Mesenchymal stem cell (in vitro differentiated cells and primary cell): ENCODE measurements at regions not wholly inside any gene's neighbourhood (a gene's known extent, or its start where the extent isn't known, plus 50 kb on each side); places are given as distances from the start of the nearest gene placed in this dataset.

Experiments used
- DNase-seq: peaks from one replicate; pipeline ENCODE4 v3.0.0-alpha.2; 2013
- H2AFZ ChIP-seq: one replicate; pipeline ENCODE4 v1.6.1; 2013; ENCODE audit warnings: low read depth, mild to moderate bottlenecking, control low read depth, inconsistent platforms, low read length, moderate library complexity
- H2AK5ac ChIP-seq: 2 replicates; pipeline ENCODE4 v1.6.1; 2013; ENCODE audit warnings: low read length, moderate library complexity, mild to moderate bottlenecking, inconsistent platforms; ENCODE audit not compliant: severe bottlenecking
- H2BK120ac ChIP-seq: one replicate; pipeline ENCODE4 v1.6.1; 2013; ENCODE audit warnings: low read depth, mild to moderate bottlenecking, inconsistent platforms, low read length, moderate library complexity
- H2BK12ac ChIP-seq, 2 experiments: one replicate each; pipeline ENCODE4 v1.6.1; 2013; ENCODE audit warnings: inconsistent platforms in 2 of 2, low read length in 2 of 2, mild to moderate bottlenecking in 2 of 2, moderate library complexity in 2 of 2, control low read depth in 1 of 2
- H2BK15ac ChIP-seq: one replicate; pipeline ENCODE4 v1.6.1; 2013; ENCODE audit warnings: mild to moderate bottlenecking, low read depth, inconsistent platforms; ENCODE audit not compliant: poor library complexity, severe bottlenecking
- H2BK5ac ChIP-seq: 2 replicates; pipeline ENCODE4 v1.6.1; 2013; ENCODE audit warnings: low read depth, mild to moderate bottlenecking, low read length, control low read depth, inconsistent platforms; ENCODE audit not compliant: poor library complexity, severe bottlenecking
- H3K14ac ChIP-seq, 2 experiments: one replicate each; pipeline ENCODE4 v1.6.1; 2013; ENCODE audit warnings: inconsistent platforms in 2 of 2, low read length in 2 of 2, control low read depth in 1 of 2, mild to moderate bottlenecking in 1 of 2, moderate library complexity in 1 of 2
- H3K18ac ChIP-seq, 2 experiments: one replicate each; pipeline ENCODE4 v1.6.1; 2013; ENCODE audit warnings: inconsistent platforms in 2 of 2, low read length in 2 of 2, control low read depth in 1 of 2, low read depth in 1 of 2, mild to moderate bottlenecking in 1 of 2
- H3K23ac ChIP-seq, 2 experiments: one replicate each; pipeline ENCODE4 v1.6.1; 2013; ENCODE audit warnings: inconsistent platforms in 2 of 2, low read length in 2 of 2, mild to moderate bottlenecking in 2 of 2, moderate library complexity in 2 of 2, control low read depth in 1 of 2
- H3K27ac ChIP-seq: 2 replicates; pipeline ENCODE4 v1.5.1; 2013; ENCODE audit warnings: mild to moderate bottlenecking, moderate library complexity, low read length, control low read depth, inconsistent platforms; ENCODE audit not compliant: poor library complexity, severe bottlenecking
- H3K27me3 ChIP-seq, 2 experiments: 2 replicates each; pipeline versions ENCODE4 v1.6.1 to v1.7.0; 2013; ENCODE audit warnings: low read length in 2 of 2, mild to moderate bottlenecking in 2 of 2, moderate library complexity in 2 of 2, control low read depth in 1 of 2, inconsistent platforms in 1 of 2; ENCODE audit not compliant: control insufficient read depth in 1 of 2, insufficient read depth in 1 of 2
- H3K36me3 ChIP-seq, 2 experiments: 2 replicates each; pipeline versions ENCODE4 v1.6.1 to v1.7.0; 2013; ENCODE audit warnings: low read length in 2 of 2, control low read depth in 1 of 2, inconsistent platforms in 1 of 2, low read depth in 1 of 2, mild to moderate bottlenecking in 1 of 2; ENCODE audit not compliant: insufficient read depth in 2 of 2, control insufficient read depth in 1 of 2
- H3K4ac ChIP-seq, 2 experiments: one replicate each; pipeline ENCODE4 v1.6.1; 2013; ENCODE audit warnings: inconsistent platforms in 2 of 2, low read length in 2 of 2, mild to moderate bottlenecking in 2 of 2, moderate library complexity in 2 of 2, control low read depth in 1 of 2, low read depth in 1 of 2
- H3K4me1 ChIP-seq: 2 replicates; pipeline ENCODE4 v1.6.1; 2013; ENCODE audit warnings: low read depth, low read length, control low read depth; ENCODE audit not compliant: control insufficient read depth, insufficient read depth
- H3K4me2 ChIP-seq: 2 replicates; pipeline ENCODE4 v1.6.1; 2013; ENCODE audit warnings: low read length, mild to moderate bottlenecking, inconsistent platforms; ENCODE audit not compliant: poor library complexity, severe bottlenecking
- H3K4me3 ChIP-seq, 2 experiments: 2 replicates each; pipeline versions ENCODE4 v1.5.1 to v1.7.0; 2013; ENCODE audit warnings: low read length in 2 of 2, mild to moderate bottlenecking in 2 of 2, control low read depth in 1 of 2, low read depth in 1 of 2; ENCODE audit not compliant: insufficient read depth in 1 of 2
- H3K79me1 ChIP-seq: replicated peaks from 2 replicates; pipeline ENCODE4 v1.6.1; 2013; ENCODE audit warnings: mild to moderate bottlenecking, control low read depth, low read length, inconsistent platforms; ENCODE audit not compliant: poor library complexity, severe bottlenecking
- H3K9ac ChIP-seq: 2 replicates; pipeline ENCODE4 v1.7.0; 2013; ENCODE audit warnings: mild to moderate bottlenecking, low read length, moderate library complexity
- H3K9me3 ChIP-seq: 2 replicates; pipeline ENCODE4 v1.7.0; 2013; ENCODE audit warnings: mild to moderate bottlenecking, low read length; ENCODE audit not compliant: control insufficient read depth
- H4K8ac ChIP-seq: one replicate; pipeline ENCODE4 v1.6.1; 2013; ENCODE audit warnings: inconsistent platforms, mild to moderate bottlenecking, low read length, moderate library complexity
- H4K91ac ChIP-seq: one replicate; pipeline ENCODE4 v1.6.1; 2013; ENCODE audit warnings: mild to moderate bottlenecking, low read length, inconsistent platforms
- WGBS: methylation state at CpG from one replicate; pipeline ENCODE4 v1.1.7; 2013; ENCODE audit warnings: mixed read lengths; 5-methylcytosine and 5-hydroxymethylcytosine counted together

- Histone ChIP-seq H3K9ac (no peak overlapping the region), H3K4me3 (no peak overlapping the region), H3K27me3 (peaks cover 29 to 64% of the 10 kb centered on the region in 2 experiments), H3K18ac (no peak overlapping the region), H2BK120ac (no peak overlapping the region), H4K8ac (no peak overlapping the region), H2AFZ (no peak overlapping the region), H4K91ac (no peak overlapping the region), H3K4me1 (no peaks in the 10 kb centered on the region), H3K36me3 (no peaks in the 10 kb centered on the region), H3K14ac (no peak overlapping the region), H3K9me3 (no peaks in the 10 kb centered on the region), H3K4ac (no peak overlapping the region), H3K79me1 (no peaks in the 10 kb centered on the region), H3K23ac (no peak overlapping the region), H3K27ac (no peak overlapping the region), H2BK12ac (no peak overlapping the region), H2AK5ac (no peak overlapping the region), H2BK5ac (no peak overlapping the region), H3K4me2 (no peak overlapping the region), H2BK15ac (no peak overlapping the region)
- WGBS, result 97% methylated on average over 11 of the region's 11 CpGs
- no peak for DNase-seq
Measured at GRCh38 chr6:792662-793061, 99.7 kb upstream of the EXOC2 start.

- Histone ChIP-seq H3K36me3 (no peaks in the 10 kb centered on the region), H2AK5ac (no peak overlapping the region), H3K4me1 (no peaks in the 10 kb centered on the region), H3K23ac (no peak overlapping the region), H3K14ac (no peak overlapping the region), H3K27ac (no peak overlapping the region), H3K4me3 (no peak overlapping the region), H2BK5ac (no peak overlapping the region), H3K18ac (no peak overlapping the region), H2BK120ac (no peak overlapping the region), H3K9ac (no peak overlapping the region), H2BK12ac (no peak overlapping the region), H3K27me3 (peaks cover 4 to 32% of the 10 kb centered on the region in 2 experiments), H2BK15ac (no peak overlapping the region), H3K79me1 (no peaks in the 10 kb centered on the region), H3K4me2 (no peak overlapping the region), H3K9me3 (no peaks in the 10 kb centered on the region), H4K8ac (no peak overlapping the region), H3K4ac (no peak overlapping the region), H2AFZ (no peak overlapping the region), H4K91ac (no peak overlapping the region)
- 83% methylated on average over 8 of the region's 8 CpGs for WGBS
- DNase-seq, result no peak
Measured at GRCh38 chr6:788058-788457, 95.1 kb upstream of the EXOC2 start.

DNA sequence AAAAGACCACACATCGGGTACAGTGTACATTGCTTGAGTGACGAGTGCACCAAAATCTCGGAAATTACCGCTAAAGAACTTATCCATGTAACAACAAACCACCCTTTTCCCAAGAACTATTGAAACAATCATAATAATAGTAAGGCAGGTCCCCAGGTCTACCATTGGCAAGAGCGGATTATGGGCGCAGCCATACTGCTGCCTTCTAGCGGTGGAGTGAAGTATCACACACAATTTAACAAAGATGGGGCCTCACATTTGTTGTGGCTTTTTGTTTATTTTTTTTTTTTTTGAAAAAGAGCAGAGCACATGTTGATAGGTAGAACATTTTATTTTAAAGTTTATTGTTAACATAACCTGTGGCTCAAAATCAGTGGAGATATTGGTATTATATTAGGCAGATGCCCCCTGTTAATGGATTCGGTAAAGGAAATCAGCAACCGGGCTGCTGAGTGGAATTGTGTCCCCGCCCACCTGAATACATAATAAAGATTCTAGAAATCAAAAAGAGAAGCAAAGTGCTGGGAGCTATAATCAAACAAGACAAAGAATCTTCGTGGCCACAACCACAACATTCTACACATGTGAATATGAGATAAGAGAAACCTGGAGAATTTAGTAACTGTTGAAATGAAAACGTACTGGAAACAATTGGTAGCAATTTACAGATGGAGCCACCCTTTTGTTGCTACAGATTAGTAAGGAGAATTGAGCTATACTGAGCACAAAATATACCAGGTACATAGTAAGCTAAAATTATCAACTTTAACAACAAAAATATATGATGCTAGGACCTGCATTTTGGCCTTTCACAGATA, 94.2 kb upstream of the EXOC2 start:
- no peak overlapping the region for H3K4ac ChIP-seq
- no peaks in the 10 kb centered on the region for H3K4me1 ChIP-seq
- WGBS, result 73% methylated on average over 7 of the region's 12 CpGs
- no peak overlapping the region for H2AFZ ChIP-seq
- no peaks in the 10 kb centered on the region for H3K36me3 ChIP-seq
- H3K23ac ChIP-seq, result no peak overlapping the region
- no peak overlapping the region for H2BK15ac ChIP-seq
- H2BK120ac ChIP-seq, result no peak overlapping the region
- no peaks in the 10 kb centered on the region for H3K79me1 ChIP-seq
- H3K14ac ChIP-seq, result no peak overlapping the region
- H4K91ac ChIP-seq, result no peak overlapping the region
- H2AK5ac ChIP-seq, result no peak overlapping the region
- no peak overlapping the region for H3K9ac ChIP-seq
- H2BK5ac ChIP-seq, result no peak overlapping the region
- H3K27ac ChIP-seq, result no peak overlapping the region
- H3K4me2 ChIP-seq, result no peak overlapping the region
- peaks cover 0 to 30% of the 10 kb centered on the region in 2 experiments for H3K27me3 ChIP-seq
- H3K9me3 ChIP-seq, result no peaks in the 10 kb centered on the region
- no peak overlapping the region for H3K4me3 ChIP-seq
- H3K18ac ChIP-seq, result no peak overlapping the region
- peak; percentile 27 for DNase-seq
- H4K8ac ChIP-seq, result no peak overlapping the region
- H2BK12ac ChIP-seq, result no peak overlapping the region

- Histone ChIP-seq H2BK12ac (no peak overlapping the region), H4K91ac (no peak overlapping the region), H3K14ac (no peak overlapping the region), H3K18ac (no peak overlapping the region), H3K4me1 (no peaks in the 10 kb centered on the region), H2AFZ (no peak overlapping the region), H3K27ac (no peak overlapping the region), H2BK120ac (no peak overlapping the region), H3K9me3 (no peaks in the 10 kb centered on the region), H3K4me2 (no peak overlapping the region), H3K23ac (no peak overlapping the region), H3K36me3 (no peaks in the 10 kb centered on the region), H2BK15ac (no peak overlapping the region), H3K79me1 (no peaks in the 10 kb centered on the region), H3K4me3 (no peak overlapping the region), H2AK5ac (no peak overlapping the region), H3K9ac (no peak overlapping the region), H3K27me3 (peaks cover 9 to 42% of the 10 kb centered on the region in 2 experiments), H4K8ac (no peak overlapping the region), H3K4ac (no peak overlapping the region), H2BK5ac (no peak overlapping the region)
- 81% methylated on average over 5 of the region's 9 CpGs for WGBS
- no peak for DNase-seq
Measured at GRCh38 chr6:783966-784735, 91.2 kb upstream of the EXOC2 start.
